ENCODE measurements at regions not wholly inside any gene's neighbourhood (a gene's known extent, or its start where the extent isn't known, plus 50 kb on each side); places are given as distances from the start of the nearest gene placed in this dataset.
A peak's percentile ranks its signal among the peaks of the same experiment; 100 is the strongest.

DNA sequence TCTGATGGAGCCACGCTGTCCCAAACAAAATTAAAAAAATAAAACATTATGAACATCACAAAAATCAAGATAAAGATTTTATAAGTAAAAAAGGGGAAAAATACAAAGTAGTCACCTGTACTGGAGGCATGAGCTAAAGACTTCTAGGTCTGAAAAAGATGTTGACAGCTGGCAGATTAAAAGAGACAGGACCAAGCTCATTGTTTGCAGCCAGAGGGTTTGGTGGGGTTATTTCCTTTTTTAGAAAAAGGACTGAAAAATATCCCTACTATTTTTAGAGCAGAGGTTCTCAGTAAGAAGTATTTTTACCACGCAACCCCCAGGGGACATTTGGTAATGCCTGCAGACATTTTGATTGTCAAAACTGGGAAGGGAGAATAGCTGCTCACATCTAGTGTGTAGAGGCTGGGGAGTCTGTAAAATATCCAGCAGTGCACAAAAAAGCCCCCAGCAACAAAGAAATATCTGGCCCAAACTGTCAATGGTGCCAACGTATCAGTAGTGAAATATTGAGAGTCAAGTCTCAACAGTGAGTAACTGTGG is 353.4 kb downstream of the TLE1 start:
- TF ChIP-seq, protein P1, sequence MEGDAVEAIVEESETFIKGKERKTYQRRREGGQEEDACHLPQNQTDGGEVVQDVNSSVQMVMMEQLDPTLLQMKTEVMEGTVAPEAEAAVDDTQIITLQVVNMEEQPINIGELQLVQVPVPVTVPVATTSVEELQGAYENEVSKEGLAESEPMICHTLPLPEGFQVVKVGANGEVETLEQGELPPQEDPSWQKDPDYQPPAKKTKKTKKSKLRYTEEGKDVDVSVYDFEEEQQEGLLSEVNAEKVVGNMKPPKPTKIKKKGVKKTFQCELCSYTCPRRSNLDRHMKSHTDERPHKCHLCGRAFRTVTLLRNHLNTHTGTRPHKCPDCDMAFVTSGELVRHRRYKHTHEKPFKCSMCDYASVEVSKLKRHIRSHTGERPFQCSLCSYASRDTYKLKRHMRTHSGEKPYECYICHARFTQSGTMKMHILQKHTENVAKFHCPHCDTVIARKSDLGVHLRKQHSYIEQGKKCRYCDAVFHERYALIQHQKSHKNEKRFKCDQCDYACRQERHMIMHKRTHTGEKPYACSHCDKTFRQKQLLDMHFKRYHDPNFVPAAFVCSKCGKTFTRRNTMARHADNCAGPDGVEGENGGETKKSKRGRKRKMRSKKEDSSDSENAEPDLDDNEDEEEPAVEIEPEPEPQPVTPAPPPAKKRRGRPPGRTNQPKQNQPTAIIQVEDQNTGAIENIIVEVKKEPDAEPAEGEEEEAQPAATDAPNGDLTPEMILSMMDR (IDR thresholded peaks at IDR 0.05; ENCODE audit: unreplicated experiment), result no peak
- CTCF ChIA-PET, result no interaction called here
- H3K27ac Mint-ChIP-seq (ENCODE audit: unreplicated experiment), result no peak overlapping the region
- intact Hi-C loops (cut with micrococcal nuclease; ENCODE audit: unreplicated experiment), result no loop called here
- no peaks in the 10 kb centered on the region for H3K4me1 Mint-ChIP-seq (ENCODE audit: low read depth, unreplicated experiment)
- H3K4me3 Mint-ChIP-seq (ENCODE audit: low read depth, unreplicated experiment), result no peak overlapping the region
- no TSS peak for BruUV-seq (replicated peaks)
- H3K36me3 Mint-ChIP-seq (ENCODE audit: insufficient read depth, unreplicated experiment), result no peaks in the 10 kb centered on the region
- DNase-seq, result no peak
- peaks cover 8% of the 10 kb centered on the region for H3K9me3 Mint-ChIP-seq (ENCODE audit: low read depth, unreplicated experiment)
- H3K27me3 Mint-ChIP-seq (ENCODE audit: unreplicated experiment), result no peaks in the 10 kb centered on the region

DNA sequence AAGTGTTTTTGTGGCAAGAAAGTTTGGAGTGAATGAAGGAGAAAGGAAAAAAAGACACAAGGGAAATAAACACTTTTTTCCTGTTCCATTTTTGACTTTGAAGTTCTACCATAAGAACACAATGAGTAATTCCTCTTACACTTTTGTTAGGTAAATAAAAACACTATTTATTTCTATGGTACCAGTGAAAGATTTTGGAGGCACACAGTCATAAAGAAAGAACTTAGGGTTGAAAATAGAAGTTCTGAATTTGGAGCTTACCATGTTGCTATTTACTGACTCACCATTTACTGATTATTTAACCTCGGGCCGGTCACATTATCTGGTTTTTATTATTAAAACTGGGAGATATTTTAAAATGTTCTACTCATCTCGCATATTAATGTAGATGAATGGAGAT is 367.8 kb downstream of the TLE1 start:
- no peak overlapping the region for H3K27ac Mint-ChIP-seq (ENCODE audit: unreplicated experiment)
- BruUV-seq (replicated peaks), result no TSS peak
- DNase-seq, result no peak
- intact Hi-C loops (cut with micrococcal nuclease; ENCODE audit: unreplicated experiment), result no loop called here
- no peaks in the 10 kb centered on the region for H3K36me3 Mint-ChIP-seq (ENCODE audit: insufficient read depth, unreplicated experiment)
- CTCF ChIA-PET, result no interaction called here
- H3K4me3 Mint-ChIP-seq (ENCODE audit: low read depth, unreplicated experiment), result no peak overlapping the region
- TF ChIP-seq, protein P1 (IDR thresholded peaks at IDR 0.05; ENCODE audit: unreplicated experiment), result no peak
- no peaks in the 10 kb centered on the region for H3K9me3 Mint-ChIP-seq (ENCODE audit: low read depth, unreplicated experiment)
- H3K4me1 Mint-ChIP-seq (ENCODE audit: low read depth, unreplicated experiment), result no peaks in the 10 kb centered on the region
- no peaks in the 10 kb centered on the region for H3K27me3 Mint-ChIP-seq (ENCODE audit: unreplicated experiment)

GRCh38 chr9:81320909-81321482 is 368.4 kb downstream of the TLE1 start:
- Mint-ChIP-seq H3K27me3 (ENCODE audit: unreplicated experiment) (no peaks in the 10 kb centered on the region), H3K4me1 (ENCODE audit: low read depth, unreplicated experiment) (no peaks in the 10 kb centered on the region), H3K36me3 (ENCODE audit: insufficient read depth, unreplicated experiment) (no peaks in the 10 kb centered on the region), H3K27ac (ENCODE audit: unreplicated experiment) (no peak overlapping the region), H3K9me3 (ENCODE audit: low read depth, unreplicated experiment) (no peaks in the 10 kb centered on the region), H3K4me3 (ENCODE audit: low read depth, unreplicated experiment) (no peak overlapping the region)
- no TSS peak for BruUV-seq (replicated peaks)
- TF ChIP-seq, protein P1 (IDR thresholded peaks at IDR 0.05; ENCODE audit: unreplicated experiment), result no peak
- intact Hi-C loops (cut with micrococcal nuclease; ENCODE audit: unreplicated experiment), result no loop called here
- DNase-seq, result no peak
- CTCF ChIA-PET, result no interaction called here

DNA sequence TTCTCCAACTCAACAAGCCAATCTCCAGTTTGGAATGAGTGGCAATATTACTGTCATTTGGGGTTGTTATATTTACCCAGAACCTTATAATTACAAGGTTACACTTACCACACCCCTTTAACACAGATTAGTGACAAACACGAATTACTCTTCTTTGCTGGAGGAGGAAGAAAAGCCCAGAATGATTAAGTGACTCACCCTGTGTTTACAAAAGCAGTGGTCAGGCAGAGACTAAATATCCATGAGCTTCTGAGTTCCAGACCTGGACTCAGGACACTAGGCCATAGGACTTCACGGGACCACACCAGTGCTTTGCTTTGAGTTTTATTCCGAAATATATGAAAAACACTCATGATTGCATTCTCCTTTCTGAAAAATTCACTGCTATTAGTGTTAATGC is 370.8 kb downstream of the TLE1 start:
- Mint-ChIP-seq H3K4me1 (ENCODE audit: low read depth, unreplicated experiment) (peaks cover 14% of the 10 kb centered on the region), H3K9me3 (ENCODE audit: low read depth, unreplicated experiment) (peaks cover 11% of the 10 kb centered on the region), H3K4me3 (ENCODE audit: low read depth, unreplicated experiment) (no peak overlapping the region), H3K36me3 (ENCODE audit: insufficient read depth, unreplicated experiment) (no peaks in the 10 kb centered on the region), H3K27ac (ENCODE audit: unreplicated experiment) (no peak overlapping the region), H3K27me3 (ENCODE audit: unreplicated experiment) (no peaks in the 10 kb centered on the region)
- DNase-seq, result peak; percentile 10
- no TSS peak for BruUV-seq (replicated peaks)
- CTCF ChIA-PET, result interaction anchor here (1.0 kb wide), 1 partner anchor 11 kb away, joined by 3 read pairs; no protein-coding TSS in a partner anchor
- intact Hi-C loops (cut with micrococcal nuclease; ENCODE audit: unreplicated experiment), result loop anchor here (10.0 kb wide), 1 partner anchor 366 kb away; the partner anchor contains the start of gene TLE1
- TF ChIP-seq, protein P1 (IDR thresholded peaks at IDR 0.05; ENCODE audit: unreplicated experiment), result no peak
